ENCODE measurements at regions not wholly inside any gene's neighbourhood (a gene's known extent, or its start where the extent isn't known, plus 50 kb on each side); places are given as distances from the start of the nearest gene placed in this dataset.
"Not testable (repeated sequence)": the region's sequence is repeated elsewhere in the genome, so short reads cannot be mapped to it uniquely, and the experiment has no call there.

GRCh38 chr3:29031175-29031574 is 249.7 kb upstream of the RBMS3 start:
- H3K36me3 ChIP-seq (ENCODE audit: control insufficient read depth in 1 of 2, insufficient read depth in 2 of 2, low read length in 2 of 2); H4K20me1 ChIP-seq (ENCODE audit: insufficient read depth); H3K79me2 ChIP-seq (ENCODE audit: insufficient read depth, low read length); H2AFZ ChIP-seq (ENCODE audit: low read depth, low read length, poor library complexity, severe bottlenecking); H3K9me2 ChIP-seq (ENCODE audit: insufficient read depth); H3K9me3 ChIP-seq (ENCODE audit: control insufficient read depth in 1 of 2, insufficient read depth in 1 of 2, low read depth in 1 of 2, low read length in 2 of 2); H3K4me3 ChIP-seq (replicated peaks in 1 of 2; ENCODE audit: low read depth in 1 of 2, low read length in 2 of 2); H3K4me2 ChIP-seq (ENCODE audit: low read length); DNase-seq (ENCODE audit: low read depth, low spot score); H3K27me3 ChIP-seq (ENCODE audit: insufficient read depth, low read length); H3K9ac ChIP-seq (ENCODE audit: low read length); H3K4me1 ChIP-seq (ENCODE audit: control insufficient read depth in 1 of 2, insufficient read depth in 2 of 2, low read length in 2 of 2); H3K27ac ChIP-seq (ENCODE audit: low read depth, low read length); intact Hi-C loops (cut with micrococcal nuclease); POLR2A ChIA-PET; RAD21 ChIA-PET (ENCODE audit: low non-redundant PET in 1 of 2, low total read pairs in 2 of 2, uncharacterized antibody in 2 of 2, unreplicated experiment in 2 of 2); CTCF ChIA-PET; ATAC-seq; BruUV-seq (replicated peaks): not testable (repeated sequence)

GRCh38 chr3:29033511-29033910 is 247.4 kb upstream of the RBMS3 start:
- H3K79me2 ChIP-seq (ENCODE audit: insufficient read depth, low read length) = no peaks in the 10 kb centered on the region
- H3K4me3 ChIP-seq (replicated peaks in 1 of 2; ENCODE audit: low read depth in 1 of 2, low read length in 2 of 2) = no peak overlapping the region
- TF ChIP-seq SRF (IDR thresholded peaks at IDR 0.05; ENCODE audit: low read depth) = no peak
- no peak for TF ChIP-seq MAX (IDR thresholded peaks at IDR 0.05)
- no peak for TF ChIP-seq ATF3 (IDR thresholded peaks at IDR 0.05)
- TF ChIP-seq CEBPB (IDR thresholded peaks at IDR 0.05; ENCODE audit: low read depth) = no peak
- TF ChIP-seq ZFX (IDR thresholded peaks at IDR 0.05) = no peak
- no peak for TF ChIP-seq TCF7L2 (IDR thresholded peaks at IDR 0.05; ENCODE audit: borderline replicate concordance, extremely low read depth, insufficient read depth, insufficient read length)
- TF ChIP-seq RAD21 (IDR thresholded peaks at IDR 0.05; ENCODE audit: low read depth) = no peak
- TF ChIP-seq FOSL1 (IDR thresholded peaks at IDR 0.05; ENCODE audit: low read depth) = no peak
- TF ChIP-seq POLR2AphosphoS5 (IDR thresholded peaks at IDR 0.05; ENCODE audit: low read depth, low read length) = no peak
- no peak for TF ChIP-seq SIN3A (IDR thresholded peaks at IDR 0.05; ENCODE audit: low read depth)
- TF ChIP-seq ELF1 (IDR thresholded peaks at IDR 0.05; ENCODE audit: borderline replicate concordance, low read depth) = no peak
- TF ChIP-seq EZH2 (IDR thresholded peaks at IDR 0.05) = no peak
- TF ChIP-seq ZNF274 (IDR thresholded peaks at IDR 0.05; ENCODE audit: low read depth, low read length) = no peak
- TF ChIP-seq YY1 (IDR thresholded peaks at IDR 0.05; ENCODE audit: extremely low read depth, insufficient replicate concordance, low read depth, low read length) = no peak
- no peak for TF ChIP-seq CBX3 (IDR thresholded peaks at IDR 0.05; ENCODE audit: low read depth)
- TF ChIP-seq SP1 (IDR thresholded peaks at IDR 0.05; ENCODE audit: low read depth) = no peak
- TF ChIP-seq EGR1 (IDR thresholded peaks at IDR 0.05; ENCODE audit: low read depth) = no peak
- TF ChIP-seq POLR2A (IDR thresholded peaks at IDR 0.05; ENCODE audit: borderline replicate concordance, extremely low read depth, insufficient read depth, insufficient read length) = no peak
- ChIA-PET RAD21 (ENCODE audit: low non-redundant PET in 1 of 2, low total read pairs in 2 of 2, uncharacterized antibody in 2 of 2, unreplicated experiment in 2 of 2) (no interaction called here), POLR2A (no interaction called here), CTCF (no interaction called here)
- no peak for DNase-seq (ENCODE audit: low read depth, low spot score)
- no TSS peak for BruUV-seq (replicated peaks)
- H4K20me1 ChIP-seq (ENCODE audit: insufficient read depth) = no peaks in the 10 kb centered on the region; the same call in 1 of the 2 replicates
- intact Hi-C loops (cut with micrococcal nuclease) = no loop called here
- H3K9me2 ChIP-seq (ENCODE audit: insufficient read depth) = no peaks in the 10 kb centered on the region
- no peak overlapping the region for H2AFZ ChIP-seq (ENCODE audit: low read depth, low read length, poor library complexity, severe bottlenecking)
- ATAC-seq = no peak
- no peak overlapping the region for H3K9ac ChIP-seq (ENCODE audit: low read length)
- no peak overlapping the region for H3K4me2 ChIP-seq (ENCODE audit: low read length)
- H3K27me3 ChIP-seq (ENCODE audit: insufficient read depth, low read length) = no peaks in the 10 kb centered on the region
- H3K36me3 ChIP-seq (ENCODE audit: control insufficient read depth in 1 of 2, insufficient read depth in 2 of 2, low read length in 2 of 2) = no peaks in the 10 kb centered on the region
- no peak overlapping the region for H3K27ac ChIP-seq (ENCODE audit: low read depth, low read length)
- H3K4me1 ChIP-seq (ENCODE audit: control insufficient read depth in 1 of 2, insufficient read depth in 2 of 2, low read length in 2 of 2) = no peaks in the 10 kb centered on the region
- H3K9me3 ChIP-seq (ENCODE audit: control insufficient read depth in 1 of 2, insufficient read depth in 1 of 2, low read depth in 1 of 2, low read length in 2 of 2) = no peaks in the 10 kb centered on the region

Measured in HCT116 (cell line).